ENCODE measurements at regions not wholly inside any gene's neighbourhood (a gene's known extent, or its start where the extent isn't known, plus 50 kb on each side); places are given as distances from the start of the nearest gene placed in this dataset.

- no peaks in the 10 kb centered on the region for H3K36me3 Mint-ChIP-seq (ENCODE audit: low read depth)
- 93 to 100% methylated on average over 2 of the region's 2 CpGs for WGBS, 2 experiments (ENCODE audit: insufficient coverage in 1 of 2, insufficient read length in 1 of 2)
- no peak overlapping the region for H3K27ac Mint-ChIP-seq
- Histone ChIP-seq H3K9ac (ENCODE audit: extremely low read depth, low read length, poor library complexity, severe bottlenecking) (no peak overlapping the region), H3K27ac (ENCODE audit: low read depth, low read length) (no peak overlapping the region), H3K36me3 (ENCODE audit: control insufficient read depth, insufficient read depth, low read length) (no peaks in the 10 kb centered on the region), H3K4me1 (ENCODE audit: control insufficient read depth, insufficient read depth, low read length) (no peaks in the 10 kb centered on the region), H3K9me3 (ENCODE audit: control insufficient read depth, low read length) (no peaks in the 10 kb centered on the region), H3K4me3 (ENCODE audit: low read length) (no peak overlapping the region), H3K27me3 (ENCODE audit: control insufficient read depth, insufficient read depth, low read length, poor library complexity, severe bottlenecking) (no peaks in the 10 kb centered on the region)
- H3K9me3 Mint-ChIP-seq = no peaks in the 10 kb centered on the region
- H3K4me1 Mint-ChIP-seq = no peaks in the 10 kb centered on the region
- H3K27me3 Mint-ChIP-seq (ENCODE audit: insufficient read depth) = no peaks in the 10 kb centered on the region
- H3K4me3 Mint-ChIP-seq = no peak overlapping the region
- TF ChIP-seq, protein P1, sequence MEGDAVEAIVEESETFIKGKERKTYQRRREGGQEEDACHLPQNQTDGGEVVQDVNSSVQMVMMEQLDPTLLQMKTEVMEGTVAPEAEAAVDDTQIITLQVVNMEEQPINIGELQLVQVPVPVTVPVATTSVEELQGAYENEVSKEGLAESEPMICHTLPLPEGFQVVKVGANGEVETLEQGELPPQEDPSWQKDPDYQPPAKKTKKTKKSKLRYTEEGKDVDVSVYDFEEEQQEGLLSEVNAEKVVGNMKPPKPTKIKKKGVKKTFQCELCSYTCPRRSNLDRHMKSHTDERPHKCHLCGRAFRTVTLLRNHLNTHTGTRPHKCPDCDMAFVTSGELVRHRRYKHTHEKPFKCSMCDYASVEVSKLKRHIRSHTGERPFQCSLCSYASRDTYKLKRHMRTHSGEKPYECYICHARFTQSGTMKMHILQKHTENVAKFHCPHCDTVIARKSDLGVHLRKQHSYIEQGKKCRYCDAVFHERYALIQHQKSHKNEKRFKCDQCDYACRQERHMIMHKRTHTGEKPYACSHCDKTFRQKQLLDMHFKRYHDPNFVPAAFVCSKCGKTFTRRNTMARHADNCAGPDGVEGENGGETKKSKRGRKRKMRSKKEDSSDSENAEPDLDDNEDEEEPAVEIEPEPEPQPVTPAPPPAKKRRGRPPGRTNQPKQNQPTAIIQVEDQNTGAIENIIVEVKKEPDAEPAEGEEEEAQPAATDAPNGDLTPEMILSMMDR (conservative IDR thresholded peaks at IDR 0.05) = no peak
- no peak for DNase-seq
Observed at GRCh38 chr12:59004456-59004855, 84.2 kb upstream of the LRIG3 start.

DNA sequence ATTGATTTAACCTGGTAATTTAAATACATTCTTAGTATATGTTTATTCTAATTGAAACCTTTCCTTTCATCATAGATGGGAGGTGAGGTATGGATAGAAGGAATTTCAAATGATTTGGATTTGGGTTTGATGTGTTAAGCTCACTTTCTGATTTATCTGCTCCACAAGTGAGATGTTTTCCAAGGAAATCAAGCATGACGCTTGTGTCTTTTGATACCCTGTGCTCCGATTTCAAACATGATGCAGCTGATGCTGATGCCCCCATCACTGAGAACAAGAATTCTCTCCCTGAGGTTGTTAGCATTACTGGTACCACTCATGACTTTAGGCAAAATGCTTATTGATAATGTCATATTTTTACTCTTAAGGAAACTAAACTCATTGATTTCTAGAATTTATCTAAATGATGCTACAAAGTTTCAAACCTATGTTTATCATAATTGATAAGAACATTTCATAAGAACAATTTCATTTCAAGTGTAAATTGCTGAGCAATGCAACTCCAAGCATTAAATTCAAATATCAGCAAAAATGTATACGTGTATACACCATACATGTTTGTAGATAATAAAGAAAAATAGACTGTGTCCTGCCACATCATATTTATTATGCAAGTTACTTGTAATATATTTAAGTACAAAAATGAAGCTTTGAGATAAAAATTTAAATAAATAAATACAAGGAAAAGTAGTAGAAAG lies 75.5 kb upstream of the LRIG3 start:
- Histone ChIP-seq H3K27me3 (ENCODE audit: control insufficient read depth, insufficient read depth, low read length, poor library complexity, severe bottlenecking) (no peaks in the 10 kb centered on the region), H3K27ac (ENCODE audit: low read depth, low read length) (no peak overlapping the region), H3K9me3 (ENCODE audit: control insufficient read depth, low read length) (no peaks in the 10 kb centered on the region), H3K36me3 (ENCODE audit: control insufficient read depth, insufficient read depth, low read length) (no peaks in the 10 kb centered on the region), H3K4me1 (ENCODE audit: control insufficient read depth, insufficient read depth, low read length) (no peaks in the 10 kb centered on the region), H3K9ac (ENCODE audit: extremely low read depth, low read length, poor library complexity, severe bottlenecking) (no peak overlapping the region), H3K4me3 (ENCODE audit: low read length) (no peak overlapping the region)
- no peaks in the 10 kb centered on the region for H3K36me3 Mint-ChIP-seq (ENCODE audit: low read depth)
- no peak for DNase-seq
- WGBS, 2 experiments (ENCODE audit: insufficient coverage in 1 of 2, insufficient read length in 1 of 2) = 95% methylated on average over 2 of the region's 3 CpGs; no CpG with 5 or more reads in 1 of the 2 experiments
- TF ChIP-seq, protein P1 (conservative IDR thresholded peaks at IDR 0.05) = no peak
- no peaks in the 10 kb centered on the region for H3K27me3 Mint-ChIP-seq (ENCODE audit: insufficient read depth)
- H3K27ac Mint-ChIP-seq = no peak overlapping the region
- H3K4me1 Mint-ChIP-seq = no peaks in the 10 kb centered on the region
- H3K9me3 Mint-ChIP-seq = peaks cover 4% of the 10 kb centered on the region
- H3K4me3 Mint-ChIP-seq = no peak overlapping the region

DNA sequence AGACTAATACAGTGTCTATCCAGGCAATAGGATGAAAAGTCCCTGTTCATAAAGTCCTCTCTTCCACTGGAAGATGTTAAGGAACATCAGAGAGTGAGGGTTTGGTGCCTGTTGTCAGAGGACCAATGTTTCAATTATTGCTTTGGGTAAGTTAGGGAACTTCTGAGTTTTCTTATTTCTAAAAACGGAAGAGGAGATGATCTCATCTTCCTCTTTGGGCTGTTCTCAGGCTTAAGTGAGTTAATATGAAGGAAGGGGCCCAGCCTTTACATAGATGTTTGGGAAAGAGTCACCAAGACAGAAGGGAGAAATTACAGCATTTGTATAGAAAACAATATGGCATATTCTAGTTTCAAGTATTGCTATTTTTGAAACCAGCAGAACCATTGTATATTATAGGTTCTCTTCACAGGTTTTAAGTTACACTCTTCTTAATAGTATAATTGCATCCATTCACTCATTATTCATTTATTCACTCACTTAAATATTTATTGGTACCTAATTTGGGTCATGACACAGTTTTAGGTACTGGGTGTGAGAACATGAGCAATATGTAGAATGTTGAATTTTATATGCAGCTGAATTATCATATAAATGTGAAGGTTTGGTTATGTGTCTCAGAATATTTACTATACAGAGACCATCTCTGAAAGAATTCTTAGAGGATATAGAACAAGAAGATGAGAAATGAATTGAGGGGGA lies 68.5 kb upstream of the LRIG3 start:
- no peaks in the 10 kb centered on the region for H3K27me3 ChIP-seq (ENCODE audit: control insufficient read depth, insufficient read depth, low read length, poor library complexity, severe bottlenecking)
- peaks cover 26% of the 10 kb centered on the region for H3K9me3 ChIP-seq (ENCODE audit: control insufficient read depth, low read length)
- peaks cover 12% of the 10 kb centered on the region for H3K36me3 Mint-ChIP-seq (ENCODE audit: low read depth)
- H3K27me3 Mint-ChIP-seq (ENCODE audit: insufficient read depth) = no peaks in the 10 kb centered on the region
- DNase-seq = no peak
- H3K36me3 ChIP-seq (ENCODE audit: control insufficient read depth, insufficient read depth, low read length) = no peaks in the 10 kb centered on the region
- no peak overlapping the region for H3K27ac Mint-ChIP-seq
- peaks cover 27% of the 10 kb centered on the region for H3K9me3 Mint-ChIP-seq
- H3K4me3 ChIP-seq (ENCODE audit: low read length) = peak overlapping the region; percentile 50
- 93 to 100% methylated on average over 1 of the region's 1 CpG for WGBS, 2 experiments (ENCODE audit: insufficient coverage in 1 of 2, insufficient read length in 1 of 2)
- H3K4me1 Mint-ChIP-seq = peaks cover 6% of the 10 kb centered on the region
- TF ChIP-seq, protein P1 (conservative IDR thresholded peaks at IDR 0.05) = no peak
- no peak overlapping the region for H3K9ac ChIP-seq (ENCODE audit: extremely low read depth, low read length, poor library complexity, severe bottlenecking)
- H3K27ac ChIP-seq (ENCODE audit: low read depth, low read length) = no peak overlapping the region
- H3K4me1 ChIP-seq (ENCODE audit: control insufficient read depth, insufficient read depth, low read length) = no peaks in the 10 kb centered on the region
- H3K4me3 Mint-ChIP-seq = no peak overlapping the region

All from endodermal cell (in vitro differentiated cells).